Endothelial cell of umbilical vein (primary cell): ENCODE measurements at regions not wholly inside any gene's neighbourhood (a gene's known extent, or its start where the extent isn't known, plus 50 kb on each side); places are given as distances from the start of the nearest gene placed in this dataset.
"Not testable (repeated sequence)": the region's sequence is repeated elsewhere in the genome, so short reads cannot be mapped to it uniquely, and the experiment has no call there.

Experiments
- CTCF ChIP-seq, 2 donors: IDR thresholded peaks; 1 replicate in 1 of 2; 2 replicates in 1 of 2; pipeline ENCODE4 v1.5.1; 2011; ENCODE audit warnings: low read length in 2 of 2, mild to moderate bottlenecking in 2 of 2, moderate library complexity in 2 of 2, control low read depth in 1 of 2, inconsistent platforms in 1 of 2, low read depth in 1 of 2; ENCODE audit not compliant: insufficient read depth in 1 of 2; ENCODE audit errors: extremely low read depth in 1 of 2
- EZH2 ChIP-seq: IDR thresholded peaks from 2 replicates; pipeline ENCODE4 v1.6.1; 2012; ENCODE audit warnings: borderline replicate concordance, low read depth, mild to moderate bottlenecking, moderate library complexity, low read length, inconsistent platforms; ENCODE audit not compliant: severe bottlenecking
- FOS ChIP-seq: IDR thresholded peaks from 2 replicates; pipeline ENCODE4 v1.6.1; 2011; ENCODE audit warnings: mild to moderate bottlenecking, low read length, moderate library complexity, borderline replicate concordance; ENCODE audit not compliant: insufficient read depth
- JUN ChIP-seq: IDR thresholded peaks from 2 replicates; pipeline ENCODE4 v1.6.1; 2011; ENCODE audit warnings: borderline replicate concordance, low read depth; ENCODE audit not compliant: insufficient read length, insufficient read depth
- MAX ChIP-seq: IDR thresholded peaks from 2 replicates; pipeline ENCODE4 v1.6.1; 2011; ENCODE audit not compliant: insufficient read depth, insufficient read length
- MYC ChIP-seq: IDR thresholded peaks from one replicate; pipeline ENCODE4 v1.6.1; 2011; ENCODE audit warnings: mild to moderate bottlenecking, low read depth, low read length
- POLR2A ChIP-seq: IDR thresholded peaks from 2 replicates; pipeline ENCODE4 v1.6.1; 2012; ENCODE audit warnings: low read depth, mild to moderate bottlenecking, control low read depth, low read length
- POLR2AphosphoS5 ChIP-seq: IDR thresholded peaks from 2 replicates; pipeline ENCODE4 v1.6.1; 2012; ENCODE audit warnings: low read depth, mild to moderate bottlenecking, control low read depth, low read length, moderate library complexity; ENCODE audit not compliant: insufficient read depth

- not testable (repeated sequence) for TF ChIP-seq JUN; CTCF (IDR thresholded peaks at IDR 0.05; ENCODE audit: extremely low read depth in 1 of 2, insufficient read depth in 1 of 2, low read depth in 1 of 2, low read length in 2 of 2); MYC; FOS; POLR2AphosphoS5; POLR2A; EZH2; MAX
These were observed 115.2 kb downstream of the KBTBD2 start for GRCh38 chr7:32776318-32776717.
